H1 (cell line): ENCODE measurements at regions not wholly inside any gene's neighbourhood (a gene's known extent, or its start where the extent isn't known, plus 50 kb on each side); places are given as distances from the start of the nearest gene placed in this dataset.
"Not testable (repeated sequence)": the region's sequence is repeated elsewhere in the genome, so short reads cannot be mapped to it uniquely, and the experiment has no call there.

ENCODE experiments used
- CTCF ChIA-PET: fragments of 300-600 bp; sonication (Branson Sonifier 250); formaldehyde crosslinking; loops from one replicate; lab custom pipeline; 2021; ENCODE audit not compliant: partially characterized antibody; lab: Charles Lee
- POLR2A ChIA-PET: fragments of 300-600 bp; sonication (Branson Sonifier 250); formaldehyde crosslinking; loops from one replicate; lab custom pipeline; 2021; ENCODE audit warnings: inconsistent platforms; ENCODE audit not compliant: partially characterized antibody; lab: Charles Lee
- DNase-seq, 2 experiments: peaks; one replicate each; pipeline versions ENCODE4 v3.0.0 to v3.0.0-alpha.2; 2010 to 2022; ENCODE audit warnings: low spot score in 2 of 2, low read depth in 1 of 2, mixed read lengths in 1 of 2
- FAIRE-seq: peaks from 2 replicates; lab custom pipeline; 2011; peaks lifted over from hg19 to GRCh38; lab: Jason Lieb, UNC
- H2AFZ ChIP-seq: 2 replicates; pipeline ENCODE4 v1.8.1; 2012; ENCODE audit warnings: low read length, inconsistent platforms
- H2AK5ac ChIP-seq: 2 replicates; pipeline ENCODE4 v1.6.1; 2013; ENCODE audit warnings: low read depth, low read length
- H2BK120ac ChIP-seq: replicated peaks from 2 replicates; pipeline ENCODE3; 2013; ENCODE audit warnings: low read depth, low read length, inconsistent platforms
- H2BK12ac ChIP-seq: 2 replicates; pipeline ENCODE4 v1.6.1; 2013; ENCODE audit warnings: low read depth, low read length
- H2BK15ac ChIP-seq: 2 replicates; pipeline ENCODE4 v1.6.1; 2013; ENCODE audit warnings: low read length
- H2BK20ac ChIP-seq: 2 replicates; pipeline ENCODE4 v1.6.1; 2013; ENCODE audit warnings: low read length
- H2BK5ac ChIP-seq: 2 replicates; pipeline ENCODE4 v1.6.1; 2013; ENCODE audit warnings: low read depth, low read length
- H3K14ac ChIP-seq: 2 replicates; pipeline ENCODE4 v1.6.1; 2013; ENCODE audit warnings: inconsistent platforms; ENCODE audit not compliant: insufficient read length
- H3K18ac ChIP-seq: 2 replicates; pipeline ENCODE4 v1.6.1; 2013; ENCODE audit warnings: low read length; ENCODE audit errors: extremely low read depth
- H3K23ac ChIP-seq: 2 replicates; pipeline ENCODE4 v1.6.1; 2013; ENCODE audit warnings: inconsistent platforms; ENCODE audit not compliant: insufficient read length
- H3K23me2 ChIP-seq: 2 replicates; pipeline ENCODE4 v1.6.1; 2013; ENCODE audit warnings: low read depth, low read length
- H3K27ac ChIP-seq: 2 replicates; pipeline ENCODE4 v1.6.1; 2011; ENCODE audit warnings: low read depth, low read length, inconsistent platforms
- H3K27me3 ChIP-seq, 4 experiments: replicated peaks in 1 of 4; 1 replicate in 1 of 4; 2 replicates in 3 of 4; pipeline versions ENCODE4 v1.6.1 to v1.8.1; 2011 to 2013; ENCODE audit warnings: low read length in 3 of 4, mild to moderate bottlenecking in 3 of 4, inconsistent platforms in 2 of 4, mixed read lengths in 2 of 4, moderate library complexity in 1 of 4; ENCODE audit not compliant: control insufficient read depth in 3 of 4, insufficient read depth in 3 of 4; ENCODE audit errors: extremely low read depth in 1 of 4
- H3K36me3 ChIP-seq, 4 experiments: 2 replicates each; pipeline versions ENCODE4 v1.6.1 to v1.8.1; 2011 to 2013; ENCODE audit warnings: mild to moderate bottlenecking in 4 of 4, low read length in 3 of 4, moderate library complexity in 2 of 4, control low read depth in 1 of 4, inconsistent platforms in 1 of 4; ENCODE audit not compliant: insufficient read depth in 4 of 4, control insufficient read depth in 2 of 4
- H3K4ac ChIP-seq: replicated peaks from 2 replicates; pipeline ENCODE3; 2013; ENCODE audit warnings: low read length, low read depth, mixed read lengths, inconsistent platforms; ENCODE audit not compliant: insufficient read length
- H3K4me1 ChIP-seq, 4 experiments: replicated peaks in 1 of 4; 1 replicate in 1 of 4; 2 replicates in 3 of 4; pipeline versions ENCODE4 v1.6.1 to v1.8.1; 2011 to 2013; ENCODE audit warnings: low read length in 3 of 4, inconsistent platforms in 2 of 4, mixed read lengths in 1 of 4; ENCODE audit not compliant: insufficient read depth in 4 of 4, control insufficient read depth in 3 of 4
- H3K4me2 ChIP-seq, 2 experiments: 2 replicates each; pipeline versions ENCODE4 v1.6.1 to v1.8.1; 2011 to 2013; ENCODE audit warnings: low read depth in 2 of 2, low read length in 2 of 2, control low read depth in 1 of 2, inconsistent platforms in 1 of 2, mild to moderate bottlenecking in 1 of 2; ENCODE audit not compliant: insufficient read depth in 1 of 2
- H3K4me3 ChIP-seq, 4 experiments: fragments of 200-600, 300-600 bp in 1 of 4; sonication (generic), shearing (Covaris generic), sonication (Bioruptor Twin) in 1 of 4; 2 replicates each; pipeline versions ENCODE4 v1.5.1 to v1.8.1; 2011 to 2016; ENCODE audit warnings: low read length in 4 of 4, low read depth in 3 of 4, control low read depth in 2 of 4, inconsistent platforms in 2 of 4, mild to moderate bottlenecking in 2 of 4, mixed read lengths in 1 of 4, moderate library complexity in 1 of 4; ENCODE audit not compliant: insufficient read depth in 2 of 4; ENCODE audit errors: extremely low read depth in 1 of 4
- H3K56ac ChIP-seq: replicated peaks from 2 replicates; pipeline ENCODE3; 2013; ENCODE audit warnings: low read depth, mild to moderate bottlenecking, mixed read lengths, low read length, inconsistent platforms; ENCODE audit not compliant: insufficient read length
- H3K79me1 ChIP-seq: 2 replicates; pipeline ENCODE4 v1.6.1; 2013; ENCODE audit warnings: low read depth, low read length, control low read depth
- H3K79me2 ChIP-seq, 2 experiments: 2 replicates each; pipeline versions ENCODE4 v1.6.1 to v1.8.1; 2012 to 2013; ENCODE audit warnings: low read length in 2 of 2, mild to moderate bottlenecking in 2 of 2, inconsistent platforms in 1 of 2; ENCODE audit not compliant: insufficient read depth in 2 of 2, control insufficient read depth in 1 of 2
- H3K9ac ChIP-seq, 4 experiments: replicated peaks in 1 of 4; 1 replicate in 1 of 4; 2 replicates in 3 of 4; pipeline versions ENCODE4 v1.6.1 to v1.8.1; 2011 to 2013; ENCODE audit warnings: low read depth in 3 of 4, low read length in 3 of 4, control low read depth in 2 of 4, mild to moderate bottlenecking in 2 of 4, moderate library complexity in 2 of 4, inconsistent platforms in 1 of 4; ENCODE audit errors: extremely low read depth in 1 of 4
- H3K9me3 ChIP-seq, 2 experiments: 2 replicates each; pipeline versions ENCODE4 v1.6.1 to v1.8.1; 2012 to 2013; ENCODE audit warnings: mild to moderate bottlenecking in 2 of 2, moderate library complexity in 2 of 2, control low read depth in 1 of 2, inconsistent platforms in 1 of 2, low read depth in 1 of 2, low read length in 1 of 2, mixed read lengths in 1 of 2; ENCODE audit not compliant: insufficient read depth in 2 of 2
- H4K20me1 ChIP-seq, 2 experiments: replicated peaks in 1 of 2; 2 replicates each; pipeline versions ENCODE3 to v1.8.1; 2011 to 2013; ENCODE audit warnings: inconsistent platforms in 2 of 2, low read length in 2 of 2, mild to moderate bottlenecking in 1 of 2; ENCODE audit not compliant: insufficient read depth in 2 of 2, control insufficient read depth in 1 of 2
- H4K5ac ChIP-seq: 2 replicates; pipeline ENCODE4 v1.6.1; 2013; ENCODE audit warnings: low read length, low read depth, mixed read lengths, inconsistent platforms; ENCODE audit not compliant: insufficient read length
- H4K8ac ChIP-seq: 2 replicates; pipeline ENCODE4 v1.8.0; 2013; ENCODE audit warnings: mild to moderate bottlenecking, moderate library complexity, low read length, inconsistent platforms; ENCODE audit not compliant: insufficient read depth; ENCODE audit errors: extremely low read depth
- H4K91ac ChIP-seq: replicated peaks from 2 replicates; pipeline ENCODE3; 2013; ENCODE audit warnings: low read length, mixed read lengths, inconsistent platforms; ENCODE audit not compliant: insufficient read length
- WGBS, 2 experiments: shearing (Covaris generic) in 1 of 2; methylation state at CpG; one replicate each; pipeline versions ENCODE4 v1.1.6 to v1.1.7; 2013 to 2015; ENCODE audit warnings: low lambda C conversion rate in 2 of 2, mixed read lengths in 2 of 2, inconsistent platforms in 1 of 2, low coverage in 1 of 2, missing lambda C conversion rate in 1 of 2; ENCODE audit not compliant: insufficient replicate concordance in 2 of 2, insufficient coverage in 1 of 2, insufficient read length in 1 of 2; ENCODE audit errors: extremely low coverage in 1 of 2, missing lambda C conversion rate in 1 of 2; 5-methylcytosine and 5-hydroxymethylcytosine counted together

- H2BK12ac ChIP-seq, H4K5ac ChIP-seq, H3K27ac ChIP-seq, H2AFZ ChIP-seq, H3K23ac ChIP-seq, H3K4me1 ChIP-seq, H3K36me3 ChIP-seq, H3K4me3 ChIP-seq, H2BK5ac ChIP-seq, H3K9ac ChIP-seq, H3K23me2 ChIP-seq, POLR2A ChIA-PET, H3K56ac ChIP-seq, H3K18ac ChIP-seq, H2BK15ac ChIP-seq, H3K79me1 ChIP-seq, CTCF ChIA-PET, H3K79me2 ChIP-seq, H3K9me3 ChIP-seq, H2BK120ac ChIP-seq, H4K91ac ChIP-seq, DNase-seq, H2AK5ac ChIP-seq, FAIRE-seq, H3K27me3 ChIP-seq, H3K4me2 ChIP-seq, H2BK20ac ChIP-seq, H4K20me1 ChIP-seq, H4K8ac ChIP-seq, H3K4ac ChIP-seq, H3K14ac ChIP-seq: not testable (repeated sequence)
- no CpG with 5 or more reads among the region's 4 CpGs for WGBS, 2 experiments
Observed at GRCh38 chr1:223920805-223921204, 75.1 kb upstream of the TP53BP2 start.

- H2AK5ac ChIP-seq, H4K91ac ChIP-seq, H4K5ac ChIP-seq, H3K36me3 ChIP-seq, H3K9ac ChIP-seq, H3K79me1 ChIP-seq, H3K4ac ChIP-seq, H3K4me2 ChIP-seq, H3K4me3 ChIP-seq, H3K56ac ChIP-seq, H2BK5ac ChIP-seq, H3K23me2 ChIP-seq, H3K27me3 ChIP-seq, H2BK120ac ChIP-seq, H3K79me2 ChIP-seq, CTCF ChIA-PET, H3K27ac ChIP-seq, H4K8ac ChIP-seq, H3K9me3 ChIP-seq, H3K18ac ChIP-seq, H3K14ac ChIP-seq, H2BK20ac ChIP-seq, H3K23ac ChIP-seq, H3K4me1 ChIP-seq, POLR2A ChIA-PET, H2BK12ac ChIP-seq, H2AFZ ChIP-seq, DNase-seq, FAIRE-seq, H2BK15ac ChIP-seq, H4K20me1 ChIP-seq: not testable (repeated sequence)
- 50% methylated on average over 1 of the region's 2 CpGs; no CpG with 5 or more reads in 1 of the 2 experiments for WGBS, 2 experiments
Observed at GRCh38 chr1:223915476-223915875, 69.7 kb upstream of the TP53BP2 start.
